Fibroblast of lung (primary cell): ENCODE measurements at regions not wholly inside any gene's neighbourhood (a gene's known extent, or its start where the extent isn't known, plus 50 kb on each side); places are given as distances from the start of the nearest gene placed in this dataset.

Source experiments
- EZH2 ChIP-seq: IDR thresholded peaks from 2 replicates; pipeline ENCODE4 v1.5.1; 2012; ENCODE audit warnings: low read length, control low read depth, mild to moderate bottlenecking; ENCODE audit errors: missing control alignments
- TF ChIP-seq, protein P1 (sequence below), 2 donors: IDR thresholded peaks in 1 of 2; conservative IDR thresholded peaks in 1 of 2; 1 replicate in 1 of 2; 2 replicates in 1 of 2; pipeline ENCODE4 v1.5.1; 2011 to 2012; ENCODE audit warnings: low read length in 2 of 2, control low read depth in 1 of 2, inconsistent platforms in 1 of 2, low read depth in 1 of 2, mild to moderate bottlenecking in 1 of 2

DNA sequence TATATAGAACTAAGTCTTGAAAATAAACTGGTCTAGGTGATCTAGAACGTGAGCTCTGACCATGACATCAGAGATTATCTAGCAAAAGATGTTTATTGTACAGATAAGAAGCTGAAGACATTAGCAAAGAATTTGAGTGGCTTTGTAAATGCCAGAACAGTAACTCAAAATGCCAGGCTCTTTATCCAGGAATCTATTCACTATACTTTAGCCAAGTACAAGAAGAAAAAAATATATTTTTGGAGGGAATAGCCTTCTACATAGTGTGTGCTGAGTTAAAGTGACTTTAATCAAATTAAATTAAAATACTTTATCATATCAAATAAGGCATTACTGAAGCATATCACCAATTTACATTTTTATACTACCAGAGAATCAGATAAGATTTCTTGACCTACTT, 132.6 kb upstream of the ITGA1 start:
- no peak for TF ChIP-seq EZH2
- TF ChIP-seq, protein P1, sequence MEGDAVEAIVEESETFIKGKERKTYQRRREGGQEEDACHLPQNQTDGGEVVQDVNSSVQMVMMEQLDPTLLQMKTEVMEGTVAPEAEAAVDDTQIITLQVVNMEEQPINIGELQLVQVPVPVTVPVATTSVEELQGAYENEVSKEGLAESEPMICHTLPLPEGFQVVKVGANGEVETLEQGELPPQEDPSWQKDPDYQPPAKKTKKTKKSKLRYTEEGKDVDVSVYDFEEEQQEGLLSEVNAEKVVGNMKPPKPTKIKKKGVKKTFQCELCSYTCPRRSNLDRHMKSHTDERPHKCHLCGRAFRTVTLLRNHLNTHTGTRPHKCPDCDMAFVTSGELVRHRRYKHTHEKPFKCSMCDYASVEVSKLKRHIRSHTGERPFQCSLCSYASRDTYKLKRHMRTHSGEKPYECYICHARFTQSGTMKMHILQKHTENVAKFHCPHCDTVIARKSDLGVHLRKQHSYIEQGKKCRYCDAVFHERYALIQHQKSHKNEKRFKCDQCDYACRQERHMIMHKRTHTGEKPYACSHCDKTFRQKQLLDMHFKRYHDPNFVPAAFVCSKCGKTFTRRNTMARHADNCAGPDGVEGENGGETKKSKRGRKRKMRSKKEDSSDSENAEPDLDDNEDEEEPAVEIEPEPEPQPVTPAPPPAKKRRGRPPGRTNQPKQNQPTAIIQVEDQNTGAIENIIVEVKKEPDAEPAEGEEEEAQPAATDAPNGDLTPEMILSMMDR (conservative IDR thresholded peaks at IDR 0.05 in 1 of 2, IDR thresholded peaks at IDR 0.05 in 1 of 2; ENCODE audit: low read depth in 1 of 2, low read length in 2 of 2): no peak
